Stimulated activated CD8-positive, alpha-beta memory T cell treated with anti-CD3 and anti-CD28 coated beads, Interleukin-12 subunit alpha, Interleukin-12 subunit beta, amount 100 ng/mL, for 1 hour (primary cell): ENCODE measurements at regions not wholly inside any gene's neighbourhood (a gene's known extent, or its start where the extent isn't known, plus 50 kb on each side); places are given as distances from the start of the nearest gene placed in this dataset.

Source experiments
- DNase-seq: peaks from one replicate; pipeline ENCODE4 v3.0.0-alpha.2; 2020; ENCODE audit warnings: low read depth

DNA sequence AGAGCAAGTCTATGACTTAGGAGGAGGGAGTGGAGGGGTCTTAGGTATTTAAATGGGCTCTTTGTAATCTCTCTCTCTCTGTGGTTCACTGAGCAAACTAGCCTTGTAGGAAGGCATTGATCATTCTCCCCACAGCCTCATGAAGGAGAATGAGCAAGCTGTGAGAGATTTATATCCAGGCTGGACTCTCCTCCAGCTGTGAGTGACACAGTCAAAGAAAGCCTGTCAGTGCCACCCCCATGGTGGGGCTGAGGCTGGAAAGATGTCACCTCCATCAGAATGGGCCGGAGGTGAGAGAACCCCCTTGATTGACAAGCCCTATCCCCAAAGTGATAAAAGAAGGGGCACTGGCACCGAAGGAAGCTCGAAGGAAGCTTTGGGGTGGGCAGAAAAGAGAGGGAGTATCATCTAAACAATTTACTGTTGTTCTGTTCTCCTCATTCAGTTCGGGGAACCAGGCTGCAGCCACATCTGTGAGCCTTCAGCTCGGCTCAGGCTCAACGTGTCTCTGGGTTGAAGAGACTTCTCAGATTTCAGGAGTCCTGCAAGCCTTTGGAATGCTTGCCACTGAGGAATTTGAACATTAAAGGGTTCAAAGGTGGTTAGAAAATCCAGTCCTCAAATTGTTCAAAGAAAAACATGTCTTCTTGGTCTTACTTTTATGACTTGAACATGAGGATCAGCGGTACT is 538.2 kb upstream of the ZNF462 start:
- no peak for DNase-seq

DNA sequence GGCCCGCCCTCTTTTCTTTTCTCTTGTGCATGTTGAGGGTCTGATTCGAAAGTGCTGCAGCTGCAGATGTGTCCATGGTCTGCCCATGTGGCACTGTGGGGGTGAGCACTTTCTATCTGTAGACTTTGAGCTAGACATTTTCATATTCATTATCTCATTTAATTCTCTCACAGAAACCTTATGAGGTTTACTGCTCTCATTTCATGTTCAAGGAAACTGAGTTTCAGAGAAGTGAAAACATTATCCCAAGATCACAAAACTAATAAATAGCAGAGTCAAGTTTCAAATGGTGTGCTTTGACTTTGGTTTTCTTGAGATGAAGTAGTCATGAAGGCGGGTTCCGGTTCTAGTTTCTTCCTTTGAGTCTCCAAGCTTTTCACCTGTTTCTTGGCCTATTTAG is 536.5 kb upstream of the ZNF462 start:
- no peak for DNase-seq

DNA sequence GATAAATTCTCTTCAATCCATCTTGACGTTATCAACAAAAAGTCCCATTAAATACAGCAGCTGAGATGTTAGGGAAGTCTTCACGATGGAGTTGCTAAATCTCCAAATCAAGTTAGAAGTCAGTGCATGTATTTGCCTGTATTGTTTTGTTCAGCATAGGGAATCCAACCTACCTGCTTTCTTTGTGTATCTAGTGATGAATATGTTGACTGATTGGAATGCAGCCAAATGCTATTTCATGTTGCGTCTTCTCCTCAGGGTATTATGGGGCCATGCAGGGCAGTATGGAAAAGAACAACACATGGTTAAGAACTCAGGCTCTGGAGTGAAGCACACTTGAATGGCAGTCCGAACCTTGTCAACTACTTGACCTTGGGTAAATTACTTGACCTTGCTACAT is 529.5 kb upstream of the ZNF462 start:
- no peak for DNase-seq

DNA sequence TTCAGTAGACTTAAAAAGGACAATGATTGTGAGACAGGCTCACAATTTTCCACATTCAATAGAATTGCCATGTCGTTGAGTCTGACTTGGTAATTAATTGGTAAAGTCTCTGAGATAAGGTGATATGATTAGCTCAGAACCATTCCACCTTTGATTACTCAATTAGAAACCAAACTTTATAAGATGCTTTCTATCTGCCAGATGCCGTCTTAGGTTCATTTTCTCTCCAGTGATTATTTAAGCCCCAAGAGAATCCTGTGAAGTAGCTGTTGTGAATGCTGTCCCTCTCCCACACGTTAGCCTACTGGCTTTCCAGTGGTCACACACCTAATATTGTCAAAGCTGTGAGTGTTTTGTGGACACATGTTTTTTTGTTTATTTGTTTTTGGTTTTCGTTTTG is 528.9 kb upstream of the ZNF462 start:
- DNase-seq = no peak

DNA sequence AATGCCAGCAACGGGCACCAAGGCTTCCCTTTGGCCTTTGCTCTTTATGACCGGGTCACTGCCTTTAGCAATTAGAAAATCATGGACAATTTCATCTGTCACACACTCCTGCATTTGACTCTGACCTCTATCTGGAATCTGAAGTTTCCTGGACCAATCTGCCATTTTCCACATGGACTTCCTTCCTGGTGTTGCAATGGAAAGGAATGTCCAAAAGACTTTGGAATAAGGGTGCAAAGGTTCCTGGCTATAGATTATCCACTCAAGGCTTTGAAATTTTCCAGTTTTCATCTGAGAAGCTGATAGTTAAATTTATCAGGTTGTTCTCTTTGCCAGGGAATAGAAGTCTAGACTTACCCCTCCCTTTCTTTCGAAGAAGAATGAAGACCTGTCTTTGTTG is 523.1 kb upstream of the ZNF462 start:
- DNase-seq = no peak

DNA sequence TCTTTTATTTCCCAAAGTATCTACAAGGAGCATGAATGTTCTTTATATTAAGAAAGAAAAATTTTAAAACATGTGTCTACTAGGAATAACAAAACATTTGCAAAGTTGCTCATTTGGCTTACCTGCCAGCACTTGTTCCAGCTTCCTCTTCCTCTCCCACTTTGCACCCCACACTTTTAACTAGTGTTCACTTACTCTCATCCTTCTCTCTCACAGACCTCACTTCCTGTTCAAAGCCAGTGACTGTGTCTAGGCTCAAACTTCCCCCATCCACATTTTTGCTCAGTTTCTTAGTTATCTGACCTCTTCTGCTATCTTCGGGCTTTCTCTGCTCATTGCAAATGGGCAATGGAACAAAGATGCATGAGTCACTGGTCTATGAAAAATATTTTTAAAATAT is 512.2 kb upstream of the ZNF462 start:
- DNase-seq = no peak

DNA sequence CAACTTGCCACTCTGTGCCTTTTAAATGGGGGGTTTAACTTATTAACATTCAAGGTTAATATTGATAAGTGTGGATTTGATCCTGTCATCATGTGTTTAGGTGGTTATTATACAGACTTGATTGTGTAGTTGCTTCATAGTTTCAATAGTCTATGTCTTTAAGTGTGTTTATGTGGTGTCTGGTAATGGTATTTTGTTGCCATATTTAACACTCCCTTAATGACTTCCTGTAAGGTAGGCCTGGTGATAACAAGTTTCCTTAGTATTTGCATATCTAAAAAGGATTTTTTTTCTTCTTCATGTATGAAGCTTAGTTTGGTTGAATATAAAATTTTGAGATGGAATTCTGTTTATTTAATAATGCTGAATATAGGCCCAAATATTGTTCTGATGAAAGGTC is 506.0 kb upstream of the ZNF462 start:
- no peak for DNase-seq

DNA sequence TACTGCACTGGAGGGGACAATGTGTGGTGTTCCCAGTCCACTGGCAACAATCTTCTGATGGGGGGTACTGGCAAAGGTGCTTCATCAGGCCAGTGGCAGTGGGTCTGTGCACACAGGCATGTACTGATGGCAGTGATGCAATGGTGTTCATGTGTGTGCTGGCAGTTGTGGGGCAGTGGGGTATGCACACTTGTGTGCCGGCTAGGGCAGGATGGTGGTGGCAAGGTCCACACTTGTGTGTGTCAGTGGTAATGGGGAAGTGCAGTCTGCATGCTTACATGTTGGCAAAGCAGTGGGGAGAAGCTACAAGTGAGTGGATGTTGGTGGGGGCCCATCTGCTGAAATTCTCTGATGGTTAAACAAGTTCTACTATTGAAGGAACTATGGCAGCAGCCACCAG is 504.6 kb upstream of the ZNF462 start:
- no peak for DNase-seq

DNA sequence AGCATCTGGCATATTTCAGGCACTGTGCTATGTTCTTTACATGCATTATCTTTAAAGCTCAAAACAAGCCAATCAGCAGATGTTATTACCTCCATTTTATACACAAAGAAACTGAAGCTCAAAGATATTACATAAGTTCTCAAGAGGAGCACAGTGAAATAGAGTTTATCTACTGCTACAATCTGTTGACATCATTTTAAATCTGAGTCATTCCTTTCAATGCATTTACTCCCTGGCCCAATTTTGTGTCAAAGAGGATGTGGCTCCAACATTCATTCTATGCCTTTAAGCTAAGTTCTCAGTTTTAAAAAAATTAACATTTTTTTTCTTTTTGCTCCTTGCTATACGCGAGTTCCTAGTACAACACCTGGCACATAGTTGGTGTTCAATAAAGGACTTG is 486.3 kb upstream of the ZNF462 start:
- DNase-seq = no peak

DNA sequence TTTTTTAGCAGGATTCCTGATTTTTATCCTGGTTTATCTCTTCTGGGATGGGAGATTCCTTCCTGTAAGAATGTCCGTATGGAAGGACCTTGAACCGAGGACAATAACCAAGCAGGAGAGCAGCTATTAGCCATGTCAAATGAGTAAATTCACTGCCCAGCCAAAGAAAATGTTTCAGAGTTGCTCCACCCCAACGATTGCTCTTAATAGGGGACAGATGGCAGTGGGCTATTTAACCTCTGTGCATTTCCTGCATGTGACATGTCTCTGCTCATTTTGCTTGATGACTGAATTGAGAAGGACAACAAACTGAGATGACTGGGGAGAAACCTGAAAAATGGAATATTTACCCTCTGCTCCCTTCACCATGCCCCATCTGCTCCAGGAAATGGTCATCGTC is 479.9 kb upstream of the ZNF462 start:
- DNase-seq = no peak

DNA sequence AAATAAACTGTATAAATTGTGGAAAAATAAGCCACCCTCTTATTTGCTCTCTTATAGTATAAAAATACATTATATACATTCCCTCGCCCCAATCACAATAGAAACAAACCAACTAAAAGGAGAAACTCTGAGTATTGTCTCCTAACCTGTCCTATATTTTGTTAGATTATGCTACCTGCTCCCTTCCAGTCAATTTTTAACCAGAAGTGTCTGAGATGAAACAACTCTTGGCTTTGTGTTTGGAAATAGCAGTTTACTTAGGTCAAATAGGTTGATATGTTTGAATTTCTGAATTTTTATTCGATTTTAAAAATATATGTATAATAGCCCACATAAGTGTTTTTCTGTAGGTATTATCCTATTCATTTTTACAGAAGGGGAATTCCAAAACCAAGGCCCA is 475.0 kb upstream of the ZNF462 start:
- DNase-seq = no peak

DNA sequence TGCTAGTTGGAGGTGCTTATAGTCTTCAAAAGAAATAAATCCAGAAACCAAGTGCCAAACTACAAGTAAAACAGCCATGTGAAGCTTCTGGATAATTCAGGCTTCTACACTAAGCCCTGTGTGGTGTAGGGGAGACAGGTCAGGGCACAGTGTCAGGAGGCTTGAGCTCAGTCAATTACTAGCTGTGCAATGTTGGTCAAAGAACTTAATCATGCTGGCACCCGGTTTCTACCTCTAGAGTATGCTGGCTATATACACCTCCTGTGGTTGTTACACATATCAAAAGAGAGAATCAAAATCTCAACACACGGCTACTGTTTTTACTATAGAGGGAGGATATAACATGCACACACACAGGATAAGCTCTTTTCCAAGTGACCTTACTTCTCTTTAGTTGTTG is 469.7 kb upstream of the ZNF462 start:
- DNase-seq = no peak

DNA sequence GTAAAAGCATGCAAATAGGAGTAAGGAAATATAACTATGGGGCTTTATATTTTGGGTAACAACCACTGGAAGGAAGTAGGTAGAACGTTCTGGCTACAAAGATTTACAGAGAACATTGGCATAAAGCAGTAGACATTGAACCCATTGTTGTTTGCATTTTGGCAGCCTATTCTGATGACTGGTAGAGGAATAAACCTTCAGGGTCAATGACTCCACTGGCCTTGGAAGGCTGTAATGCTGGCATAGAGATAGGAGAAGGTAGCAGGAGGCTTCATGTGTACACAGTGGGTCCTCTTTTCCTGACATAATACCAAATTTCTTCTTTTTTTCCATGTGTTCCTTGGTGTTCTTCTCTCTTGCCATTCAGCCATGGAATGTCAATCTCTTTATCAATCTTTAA is 462.8 kb upstream of the ZNF462 start:
- DNase-seq = no peak

DNA sequence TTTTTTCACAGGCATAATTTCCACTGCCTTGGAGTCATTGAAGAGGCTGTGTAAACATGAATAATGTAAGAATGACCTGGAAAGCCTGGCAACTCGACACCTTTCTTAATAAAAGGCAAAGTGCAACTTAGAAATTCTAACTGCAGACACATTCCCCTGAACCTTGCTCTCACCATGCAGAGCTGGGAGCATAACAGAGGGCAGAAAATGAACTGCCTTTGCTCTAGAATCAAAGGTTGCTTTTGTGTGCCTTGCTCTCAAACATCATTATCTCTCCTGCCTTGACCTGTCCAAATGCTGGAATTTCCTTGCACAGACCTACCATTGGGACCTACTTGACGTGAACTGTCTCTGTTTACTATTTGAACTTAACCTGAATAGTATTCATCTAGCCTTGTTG is 462.0 kb upstream of the ZNF462 start:
- no peak for DNase-seq

DNA sequence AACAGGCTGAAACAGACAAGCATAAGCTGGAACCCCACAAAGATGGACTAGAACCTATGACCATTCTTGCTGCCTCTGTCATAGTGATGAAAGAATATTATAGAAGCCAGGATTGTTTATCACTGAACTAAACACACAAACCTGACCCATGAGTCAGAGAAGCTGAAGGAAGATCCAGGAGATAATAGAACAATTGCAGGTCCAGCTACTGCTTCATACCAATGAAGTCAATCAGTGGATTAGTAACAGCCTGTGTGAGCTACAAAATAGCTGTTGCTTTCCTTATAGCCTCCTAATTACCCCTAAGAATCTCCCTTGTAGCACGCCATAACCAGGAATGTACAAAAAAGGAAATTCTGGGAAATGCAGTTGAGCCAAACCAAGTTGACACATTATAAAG is 459.9 kb upstream of the ZNF462 start:
- DNase-seq = no peak

DNA sequence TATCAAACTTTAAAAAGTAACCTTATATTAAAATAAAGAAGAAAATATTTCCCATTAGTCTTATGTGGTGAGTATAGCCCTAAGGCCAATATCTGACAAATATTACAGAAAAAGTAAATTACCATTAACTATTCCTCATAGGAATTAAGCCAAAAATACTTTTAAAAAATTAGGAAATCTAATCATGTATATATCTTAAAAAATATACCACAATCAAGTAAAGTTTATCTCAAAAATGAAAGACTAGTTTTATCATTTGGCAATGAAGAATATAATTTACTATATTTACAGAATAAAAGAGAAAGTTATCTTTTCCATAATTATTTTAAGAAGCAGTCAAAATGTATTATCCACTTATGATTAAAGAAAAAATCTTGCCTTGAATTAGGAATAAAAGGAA is 458.8 kb upstream of the ZNF462 start:
- DNase-seq = no peak

DNA sequence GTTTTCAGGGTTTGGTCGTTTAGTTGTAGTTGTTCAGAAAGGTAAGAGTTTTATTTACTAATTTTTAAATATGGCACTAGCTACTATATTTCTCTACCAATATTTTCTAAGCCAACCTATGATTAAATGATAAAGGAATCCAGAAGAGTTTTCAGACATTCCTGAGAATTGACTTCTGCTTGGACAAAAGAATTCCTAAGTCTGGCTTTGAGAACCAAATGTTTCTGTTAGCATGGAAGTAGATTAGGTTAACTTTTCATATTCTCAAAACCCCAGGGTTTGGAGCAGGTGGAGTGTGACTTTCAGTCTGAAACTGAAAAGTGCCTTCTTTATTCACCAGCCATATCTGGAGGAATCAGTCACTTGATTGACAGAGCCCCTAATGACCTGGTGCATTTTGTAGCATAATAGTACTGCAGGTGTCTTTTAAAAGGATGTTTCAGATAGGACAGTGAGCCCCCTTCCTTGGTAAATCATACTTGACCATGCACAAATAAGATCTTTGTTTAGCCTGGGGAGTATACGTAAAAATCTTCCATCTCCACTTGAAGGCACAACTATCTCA is 457.0 kb upstream of the ZNF462 start:
- DNase-seq = no peak

DNA sequence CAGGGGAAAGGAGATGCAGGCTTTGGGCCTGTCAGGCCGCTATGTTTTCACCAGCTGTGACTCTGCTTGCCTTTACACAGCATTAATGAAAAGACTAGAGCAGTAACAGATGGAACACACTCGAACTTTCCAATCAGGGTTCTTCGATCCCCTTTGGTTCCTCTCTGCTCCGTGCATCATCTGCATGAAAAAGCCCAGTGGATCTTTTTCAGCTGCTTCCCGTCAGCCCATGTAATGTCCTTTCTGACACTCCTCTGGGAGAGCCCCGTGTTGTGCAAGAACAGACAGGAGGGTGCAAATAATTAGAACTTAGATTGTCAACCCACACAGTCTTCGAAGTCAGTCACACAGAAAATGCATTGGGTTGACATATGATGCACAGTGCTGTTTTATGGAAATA is 448.9 kb upstream of the ZNF462 start:
- no peak for DNase-seq

DNA sequence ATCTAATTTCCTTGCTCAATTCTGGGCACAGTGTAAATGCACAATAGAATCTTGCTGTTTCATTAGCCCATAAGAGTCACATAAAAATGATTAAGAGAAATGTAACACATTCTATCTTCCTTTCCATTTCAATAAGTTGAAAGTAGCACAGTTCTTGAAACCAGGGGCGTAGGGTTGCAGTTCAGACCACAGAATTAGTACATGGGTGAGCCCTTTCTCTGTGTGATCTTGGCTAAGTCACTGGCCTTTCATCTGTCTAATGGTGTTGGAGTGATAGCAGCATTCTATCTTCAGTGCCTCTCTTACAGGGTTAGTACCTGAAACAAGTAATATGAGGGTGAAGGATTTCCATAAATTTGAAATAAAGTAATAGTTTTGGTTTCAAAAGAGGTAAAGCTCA is 445.3 kb upstream of the ZNF462 start:
- DNase-seq = no peak

DNA sequence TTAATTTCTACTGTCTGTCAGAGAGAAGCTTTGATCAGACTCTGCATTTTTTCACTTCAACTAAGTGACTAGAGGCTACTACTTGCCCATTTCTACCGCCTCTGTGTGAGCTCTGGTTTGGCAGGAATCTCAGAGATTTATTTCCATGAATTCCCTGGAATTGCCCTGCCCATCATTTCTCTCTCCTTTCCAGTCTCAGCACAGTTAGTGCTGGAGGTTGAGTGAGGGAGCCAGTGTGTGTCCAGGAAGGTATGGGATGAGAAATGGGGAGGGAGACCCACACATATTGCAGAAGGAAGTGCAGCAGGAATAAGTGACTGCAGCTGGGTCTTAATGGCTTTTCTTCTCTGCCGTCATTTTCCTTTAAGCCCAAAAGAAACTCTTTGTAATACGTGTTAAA is 443.1 kb upstream of the ZNF462 start:
- no peak for DNase-seq

DNA sequence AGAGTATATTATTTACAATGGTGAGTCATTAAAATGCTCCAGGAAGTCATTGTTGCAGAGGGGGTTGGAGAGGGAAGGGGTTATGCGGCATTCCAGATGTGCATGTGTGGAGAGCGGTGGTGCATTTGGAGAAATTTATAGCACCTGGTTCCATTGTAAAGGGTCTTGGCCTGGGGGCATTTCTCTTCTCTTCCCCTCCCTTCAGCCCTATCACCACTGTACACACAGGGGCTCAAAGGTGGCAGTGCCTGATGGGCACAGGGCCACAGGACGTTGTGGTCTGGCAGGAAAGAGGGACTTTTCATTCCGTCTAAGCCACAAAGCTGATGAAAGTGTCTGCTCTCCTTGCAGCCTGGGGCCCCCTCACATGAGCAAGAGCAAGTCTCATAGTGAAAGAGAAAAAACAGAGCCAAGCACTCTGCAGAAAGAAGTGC is 442.4 kb upstream of the ZNF462 start:
- no peak for DNase-seq

DNA sequence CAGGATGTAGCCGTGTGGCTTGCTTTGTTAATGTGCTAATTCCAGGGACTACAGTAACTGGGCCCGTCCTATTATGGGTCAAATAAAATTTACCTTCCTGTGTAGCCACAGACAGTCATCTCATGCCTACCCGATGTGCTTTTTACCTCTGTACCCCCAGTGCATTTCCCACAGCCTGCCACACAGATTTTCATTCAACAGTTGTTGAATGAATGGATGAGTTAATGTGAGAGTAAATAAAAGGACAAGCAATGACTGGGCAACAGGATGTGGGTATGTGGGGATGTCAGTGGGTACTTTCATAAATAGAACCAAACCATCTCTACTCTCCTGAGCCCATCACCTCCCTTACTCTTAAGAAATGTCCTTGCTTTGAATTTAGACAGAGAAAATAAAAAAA is 441.2 kb upstream of the ZNF462 start:
- DNase-seq = no peak

DNA sequence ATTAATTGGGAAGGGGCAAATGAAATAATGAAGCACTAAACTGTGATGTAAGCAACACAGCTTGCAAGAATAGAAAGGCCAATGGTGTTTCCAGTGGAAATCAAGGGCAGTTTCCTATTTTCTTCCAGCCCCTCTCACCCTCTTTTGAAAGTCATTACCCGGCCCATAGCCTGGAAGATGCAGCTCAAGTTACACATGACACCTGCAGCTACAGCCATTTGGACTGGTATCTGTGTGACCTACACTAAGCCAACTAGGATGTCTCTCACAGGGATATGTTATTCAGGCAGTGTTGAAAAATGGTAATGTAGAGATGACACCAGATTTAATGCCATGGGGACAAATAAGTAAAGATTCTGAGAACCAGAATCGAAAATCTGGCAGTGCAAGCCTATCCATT is 439.4 kb upstream of the ZNF462 start:
- no peak for DNase-seq

DNA sequence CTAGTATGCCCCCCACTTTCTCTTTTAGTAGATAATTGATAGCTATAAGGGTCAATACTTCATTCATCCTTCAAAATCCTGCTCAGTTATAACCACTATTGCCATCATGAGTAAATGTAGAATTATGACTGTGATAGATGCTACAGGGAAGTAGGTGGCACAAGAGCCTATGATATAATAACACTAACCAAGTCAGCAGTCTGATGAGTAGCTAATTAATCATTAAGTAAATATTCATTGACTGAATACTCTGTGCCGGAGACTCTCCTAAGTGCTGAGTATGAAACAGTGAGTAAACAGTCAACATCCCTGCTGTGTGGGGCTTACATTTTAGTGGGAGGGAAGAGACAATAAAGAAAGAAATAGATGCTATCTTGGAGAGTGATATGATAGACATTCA is 430.3 kb upstream of the ZNF462 start:
- no peak for DNase-seq

DNA sequence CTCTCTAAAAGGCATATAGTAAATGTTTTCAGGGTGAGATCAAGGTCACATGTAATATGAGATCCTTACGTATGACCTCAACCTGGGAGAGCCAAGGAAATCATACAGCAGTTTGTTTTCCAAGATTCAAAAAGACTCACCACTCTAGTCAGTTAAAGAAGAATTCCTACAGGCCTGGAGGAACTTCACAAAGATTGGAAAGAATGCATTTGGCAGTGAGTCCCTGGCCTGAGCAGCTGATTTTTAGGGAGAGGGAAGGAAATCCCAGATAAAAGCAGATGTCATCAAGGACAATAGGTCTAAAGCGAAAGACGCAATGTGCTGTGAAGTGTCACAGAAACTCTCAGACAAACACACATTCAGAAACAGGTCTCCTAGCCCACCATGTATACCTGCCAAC is 424.0 kb upstream of the ZNF462 start:
- no peak for DNase-seq
